ENCODE measurements at regions not wholly inside any gene's neighbourhood (a gene's known extent, or its start where the extent isn't known, plus 50 kb on each side); places are given as distances from the start of the nearest gene placed in this dataset.
"Not testable (repeated sequence)": the region's sequence is repeated elsewhere in the genome, so short reads cannot be mapped to it uniquely, and the experiment has no call there.

DNA sequence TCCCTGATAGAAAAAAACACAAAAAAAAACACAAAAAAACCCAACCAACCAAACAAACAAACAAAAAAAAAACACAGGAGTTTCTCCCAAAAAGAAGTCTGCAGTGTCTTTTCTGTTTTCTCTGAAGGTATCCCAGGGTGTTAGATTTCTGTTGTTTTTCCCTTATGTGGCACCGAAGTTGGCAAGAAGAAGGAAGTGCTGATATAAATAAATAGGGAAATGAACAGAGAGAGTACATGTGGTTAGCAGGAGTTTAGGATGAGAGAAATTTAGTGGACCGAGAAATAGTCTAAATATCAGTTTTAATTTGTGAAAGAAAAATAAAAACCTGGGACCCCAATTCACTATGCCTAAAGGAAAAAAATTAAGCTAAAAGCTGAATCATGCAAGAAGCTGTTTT is 287.0 kb upstream of the SGCG start:
- Mint-ChIP-seq H3K27ac (no peak overlapping the region), H3K4me3 (no peak overlapping the region), H3K36me3 (ENCODE audit: low read depth) (no peaks in the 10 kb centered on the region), H3K4me1 (no peaks in the 10 kb centered on the region), H3K27me3 (peaks cover 9% of the 10 kb centered on the region)
- no peaks in the 10 kb centered on the region for H3K9me3 ChIP-seq (ENCODE audit: control insufficient read depth, low read length, poor library complexity, severe bottlenecking)
- DNase-seq (no peak), ATAC-seq (no peak)

DNA sequence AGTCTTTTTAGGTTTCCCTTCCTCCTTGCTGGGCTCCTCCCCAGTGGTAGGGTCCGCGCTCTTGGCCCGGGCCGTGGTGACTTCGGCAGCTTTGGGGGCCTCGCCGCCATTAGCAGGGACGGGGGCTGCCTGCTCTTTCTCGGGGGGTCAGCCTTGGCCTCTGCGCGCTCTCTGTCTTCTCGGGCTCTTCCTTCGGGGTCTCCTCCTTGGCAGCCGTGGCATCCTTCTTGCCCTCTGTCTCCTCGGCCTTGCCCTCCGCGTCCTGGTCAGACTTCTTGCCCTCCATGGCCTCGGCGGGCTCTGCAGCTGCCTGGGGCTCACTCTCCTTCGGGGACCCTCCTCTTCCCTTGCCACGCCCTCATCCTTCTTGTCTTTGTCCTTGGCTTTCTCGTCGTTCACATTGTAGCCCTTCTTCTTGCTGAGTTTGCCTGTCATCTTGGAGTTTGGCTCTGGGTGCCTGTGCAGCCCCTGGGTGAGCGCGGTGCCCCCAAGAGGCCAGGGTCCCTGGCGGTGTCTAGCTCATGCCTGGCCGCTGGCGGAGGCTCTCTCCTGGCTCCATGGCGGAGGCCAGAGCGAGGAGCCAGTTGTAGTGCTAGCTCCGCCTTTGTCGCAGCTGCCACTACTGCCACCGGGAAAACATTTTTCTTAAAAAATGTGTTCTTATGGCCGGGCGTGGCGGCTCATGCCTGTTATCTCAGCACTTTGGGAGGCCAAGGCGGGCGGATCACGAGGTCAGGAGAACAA is 283.0 kb upstream of the SGCG start:
- no peak overlapping the region for H3K4me3 Mint-ChIP-seq
- no peak for ATAC-seq

DNA sequence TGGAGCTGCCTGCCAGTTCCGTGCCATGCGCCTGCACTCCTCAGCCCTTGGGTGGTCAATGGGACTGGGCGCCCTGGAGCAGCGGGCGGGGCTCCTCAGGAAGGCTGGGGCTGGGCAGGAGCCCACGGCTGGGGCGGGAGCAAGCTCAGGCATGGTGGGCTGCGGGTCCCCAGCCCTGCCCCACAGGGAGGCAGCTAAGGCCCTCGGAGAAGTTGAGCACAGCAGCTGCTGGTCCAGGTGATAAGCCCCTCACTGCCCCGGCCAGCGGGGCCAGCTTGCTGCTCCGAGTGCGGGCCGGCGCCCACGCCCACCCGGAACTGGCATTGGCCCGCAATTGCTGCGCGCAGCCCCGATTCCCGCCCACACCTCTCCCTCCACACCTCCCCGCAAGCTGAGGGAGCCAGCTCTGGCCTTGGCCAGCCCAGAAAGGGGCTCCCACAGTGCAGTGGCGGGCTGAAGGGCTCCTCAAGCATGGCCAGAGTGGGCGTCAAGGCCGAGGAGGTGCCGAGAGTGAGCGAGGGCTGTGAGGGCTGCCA is 280.3 kb upstream of the SGCG start:
- not testable (repeated sequence) for H3K4me3 Mint-ChIP-seq; ATAC-seq; DNase-seq; H3K27me3 Mint-ChIP-seq; H3K27ac Mint-ChIP-seq; H3K4me1 Mint-ChIP-seq; H3K36me3 Mint-ChIP-seq (ENCODE audit: low read depth); H3K9me3 ChIP-seq (ENCODE audit: control insufficient read depth, low read length, poor library complexity, severe bottlenecking)

More for the DNA sequence above, 283.0 kb upstream of the SGCG start:
- H3K27me3 Mint-ChIP-seq: peaks cover 9% of the 10 kb centered on the region
- H3K4me1 Mint-ChIP-seq: no peaks in the 10 kb centered on the region
- DNase-seq: no peak
- H3K36me3 Mint-ChIP-seq (ENCODE audit: low read depth): no peaks in the 10 kb centered on the region
- H3K9me3 ChIP-seq (ENCODE audit: control insufficient read depth, low read length, poor library complexity, severe bottlenecking): no peaks in the 10 kb centered on the region
- no peak overlapping the region for H3K27ac Mint-ChIP-seq

DNA sequence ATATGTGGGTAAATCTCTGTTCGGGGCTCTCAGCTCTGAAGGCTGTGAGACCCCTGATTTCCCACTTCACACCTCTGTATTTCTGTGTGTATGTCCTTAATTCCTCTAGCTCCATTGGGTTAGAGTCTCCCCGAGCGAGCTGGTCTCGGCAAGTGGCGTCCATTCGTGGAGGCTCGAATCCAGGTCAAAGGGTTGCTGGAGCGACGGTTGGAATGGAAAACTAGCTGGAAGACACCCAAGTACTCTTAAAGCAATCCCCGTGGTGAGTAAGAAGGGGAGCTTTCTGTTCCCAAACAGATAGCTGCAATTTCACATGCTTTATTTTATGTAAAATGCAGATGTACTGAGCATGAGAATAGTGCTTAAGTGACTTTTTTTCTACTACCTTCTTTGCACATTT is 277.5 kb upstream of the SGCG start:
- H3K4me1 Mint-ChIP-seq: no peaks in the 10 kb centered on the region
- H3K36me3 Mint-ChIP-seq (ENCODE audit: low read depth): no peaks in the 10 kb centered on the region
- H3K27me3 Mint-ChIP-seq: no peaks in the 10 kb centered on the region
- no peak overlapping the region for H3K27ac Mint-ChIP-seq
- DNase-seq (no peak), ATAC-seq (no peak)
- no peak overlapping the region for H3K4me3 Mint-ChIP-seq
- no peaks in the 10 kb centered on the region for H3K9me3 ChIP-seq (ENCODE audit: control insufficient read depth, low read length, poor library complexity, severe bottlenecking)

- H3K4me3 Mint-ChIP-seq: no peak overlapping the region
- no peak for ATAC-seq
- H3K9me3 ChIP-seq (ENCODE audit: control insufficient read depth, low read length, poor library complexity, severe bottlenecking): no peaks in the 10 kb centered on the region
- H3K4me1 Mint-ChIP-seq: no peaks in the 10 kb centered on the region
- H3K27me3 Mint-ChIP-seq: no peaks in the 10 kb centered on the region
- no peaks in the 10 kb centered on the region for H3K36me3 Mint-ChIP-seq (ENCODE audit: low read depth)
- DNase-seq: no peak
- no peak overlapping the region for H3K27ac Mint-ChIP-seq
These were observed 276.9 kb upstream of the SGCG start for GRCh38 chr13:22903925-22904324.

DNA sequence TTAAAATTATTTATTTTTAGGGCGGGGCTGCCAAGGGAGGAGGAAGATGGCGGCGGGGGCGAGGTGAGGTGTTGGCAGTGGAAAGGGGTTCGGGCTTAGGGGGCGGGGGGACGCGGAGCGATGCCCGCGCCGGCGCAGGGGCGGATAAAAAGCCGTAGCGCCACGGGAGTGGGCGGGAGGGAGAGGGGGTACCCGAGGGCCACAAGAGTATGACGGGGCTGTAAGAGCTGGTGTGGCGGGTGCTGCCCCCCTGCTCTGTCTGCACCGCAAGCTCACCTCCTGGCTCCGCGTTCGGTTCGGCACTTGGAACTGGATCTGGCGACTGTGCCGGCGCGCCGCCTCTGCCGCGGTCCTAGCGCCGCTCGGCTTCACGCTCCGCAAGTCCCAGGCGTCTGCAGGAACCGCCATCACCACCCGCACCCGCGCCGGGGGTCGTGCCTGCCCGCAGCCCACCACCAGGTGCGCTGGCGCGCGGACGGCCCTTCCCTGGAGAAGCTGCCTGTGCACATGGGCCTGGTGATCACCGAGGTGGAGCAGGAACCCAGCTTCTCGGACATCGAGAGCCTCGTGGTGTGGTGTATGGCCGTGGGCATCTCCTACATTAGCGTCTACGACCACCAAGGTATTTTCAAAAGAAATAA is 265.2 kb upstream of the SGCG start:
- Mint-ChIP-seq H3K36me3 (ENCODE audit: low read depth) (no peaks in the 10 kb centered on the region), H3K4me1 (no peaks in the 10 kb centered on the region), H3K27ac (no peak overlapping the region), H3K4me3 (peak overlapping the region; percentile 70), H3K27me3 (peaks cover 64% of the 10 kb centered on the region)
- DNase-seq: no peak
- peak; percentile 66 for ATAC-seq
- H3K9me3 ChIP-seq (ENCODE audit: control insufficient read depth, low read length, poor library complexity, severe bottlenecking): no peaks in the 10 kb centered on the region

DNA sequence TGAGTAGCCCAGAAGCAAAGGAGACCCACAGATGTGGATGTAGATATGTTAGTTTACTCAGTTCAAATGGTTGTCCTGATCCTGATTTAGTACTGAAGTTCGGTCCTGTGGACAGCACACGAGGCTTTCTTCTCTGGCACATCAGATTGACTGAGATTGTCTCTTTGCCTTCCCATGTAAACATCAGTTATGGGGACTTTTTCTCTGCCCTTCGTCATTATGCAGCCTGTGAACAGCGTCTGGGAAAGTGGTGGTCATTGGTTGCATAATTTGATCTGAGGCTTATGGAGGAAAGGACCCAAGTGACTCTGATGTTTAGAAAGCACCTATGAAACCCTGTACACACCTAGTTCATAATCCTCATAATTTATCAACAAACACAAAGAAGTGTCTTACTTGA is 264.5 kb upstream of the SGCG start:
- H3K9me3 ChIP-seq (ENCODE audit: control insufficient read depth, low read length, poor library complexity, severe bottlenecking); H3K27ac Mint-ChIP-seq; H3K4me1 Mint-ChIP-seq; DNase-seq; H3K36me3 Mint-ChIP-seq (ENCODE audit: low read depth); ATAC-seq: not testable (repeated sequence)
- Mint-ChIP-seq H3K27me3 (peaks cover 57% of the 10 kb centered on the region), H3K4me3 (peak overlapping the region; percentile 70)

DNA sequence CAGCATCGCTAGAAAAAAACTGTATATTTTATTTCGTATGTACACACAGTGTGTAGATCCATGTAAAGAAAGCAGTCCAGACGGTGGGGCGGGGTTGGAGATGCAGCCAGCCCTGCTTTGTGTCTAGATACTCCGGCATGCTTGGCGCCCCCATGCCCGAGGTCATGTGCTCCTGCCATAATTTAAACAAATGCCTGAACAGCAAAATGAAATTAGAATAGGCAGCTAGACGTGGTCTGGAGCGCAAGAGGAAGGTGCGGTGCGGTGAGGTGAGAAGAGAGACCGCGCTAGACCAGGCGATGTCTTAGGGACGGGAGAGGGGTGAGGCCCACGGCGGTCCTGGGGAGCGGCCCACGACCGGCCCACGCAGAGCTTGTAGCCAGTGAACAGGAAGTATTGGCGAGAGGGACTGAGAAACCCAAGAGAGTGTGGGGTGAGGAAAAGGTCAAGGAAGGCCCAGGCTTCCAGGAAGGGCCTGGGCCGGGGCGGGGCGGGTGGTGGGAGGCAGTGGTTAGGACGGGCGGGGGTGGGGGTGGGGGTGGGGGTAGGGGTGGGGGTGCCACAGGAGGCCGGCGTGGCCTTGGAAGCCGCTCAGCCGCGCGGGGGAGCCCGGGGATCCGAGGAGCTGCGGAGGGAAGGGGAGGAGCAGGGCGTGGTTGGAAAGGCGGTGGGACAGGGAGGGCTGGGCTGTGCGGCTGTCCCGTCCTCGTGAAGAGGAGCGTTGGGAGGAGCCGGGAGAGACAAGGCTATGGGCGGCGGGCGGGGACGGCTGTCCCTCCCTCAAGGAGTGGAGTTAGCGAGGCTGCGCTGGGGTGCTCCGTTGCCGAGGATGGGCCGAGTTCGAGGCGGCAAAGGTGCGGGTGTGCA is 254.7 kb upstream of the SGCG start:
- ATAC-seq (no peak), DNase-seq (no peak)
- no peaks in the 10 kb centered on the region for H3K9me3 ChIP-seq (ENCODE audit: control insufficient read depth, low read length, poor library complexity, severe bottlenecking)
- peaks cover 41% of the 10 kb centered on the region for H3K27me3 Mint-ChIP-seq
- H3K4me1 Mint-ChIP-seq: no peaks in the 10 kb centered on the region
- no peak overlapping the region for H3K27ac Mint-ChIP-seq
- peak overlapping the region; percentile 73 for H3K4me3 Mint-ChIP-seq
- peaks cover 2% of the 10 kb centered on the region for H3K36me3 Mint-ChIP-seq (ENCODE audit: low read depth)

GRCh38 chr13:22926748-22927400 is 253.9 kb upstream of the SGCG start:
- H3K9me3 ChIP-seq (ENCODE audit: control insufficient read depth, low read length, poor library complexity, severe bottlenecking): no peaks in the 10 kb centered on the region
- Mint-ChIP-seq H3K27me3 (peaks cover 35% of the 10 kb centered on the region), H3K36me3 (ENCODE audit: low read depth) (peaks cover 2% of the 10 kb centered on the region), H3K27ac (no peak overlapping the region), H3K4me3 (peak overlapping the region; percentile 19), H3K4me1 (no peaks in the 10 kb centered on the region)
- no peak for DNase-seq
- no peak for ATAC-seq

GRCh38 chr13:22927845-22928244 is 252.9 kb upstream of the SGCG start:
- not testable (repeated sequence) for DNase-seq; H3K9me3 ChIP-seq (ENCODE audit: control insufficient read depth, low read length, poor library complexity, severe bottlenecking); H3K4me1 Mint-ChIP-seq; H3K27ac Mint-ChIP-seq; H3K4me3 Mint-ChIP-seq; H3K36me3 Mint-ChIP-seq (ENCODE audit: low read depth); ATAC-seq
- H3K27me3 Mint-ChIP-seq: peaks cover 27% of the 10 kb centered on the region

- no peak overlapping the region for H3K4me3 Mint-ChIP-seq
- DNase-seq: no peak
- no peaks in the 10 kb centered on the region for H3K9me3 ChIP-seq (ENCODE audit: control insufficient read depth, low read length, poor library complexity, severe bottlenecking)
- no peak for ATAC-seq
- H3K36me3 Mint-ChIP-seq (ENCODE audit: low read depth): peaks cover 2% of the 10 kb centered on the region
- H3K27me3 Mint-ChIP-seq: peaks cover 27% of the 10 kb centered on the region
- H3K27ac Mint-ChIP-seq: no peak overlapping the region
- H3K4me1 Mint-ChIP-seq: no peaks in the 10 kb centered on the region
These were observed 251.2 kb upstream of the SGCG start for GRCh38 chr13:22929381-22930126.

GRCh38 chr13:22931576-22931975 is 249.2 kb upstream of the SGCG start:
- no peak for ATAC-seq
- Mint-ChIP-seq H3K27ac (no peak overlapping the region), H3K4me1 (no peaks in the 10 kb centered on the region)

More at GRCh38 chr13:22931576-22931975, 249.2 kb upstream of the SGCG start:
- no peaks in the 10 kb centered on the region for H3K9me3 ChIP-seq (ENCODE audit: control insufficient read depth, low read length, poor library complexity, severe bottlenecking)
- Mint-ChIP-seq H3K27me3 (peaks cover 11% of the 10 kb centered on the region), H3K36me3 (ENCODE audit: low read depth) (no peaks in the 10 kb centered on the region), H3K4me3 (no peak overlapping the region)
- DNase-seq: no peak
